ENCODE measurements at regions not wholly inside any gene's neighbourhood (a gene's known extent, or its start where the extent isn't known, plus 50 kb on each side); places are given as distances from the start of the nearest gene placed in this dataset.

DNA sequence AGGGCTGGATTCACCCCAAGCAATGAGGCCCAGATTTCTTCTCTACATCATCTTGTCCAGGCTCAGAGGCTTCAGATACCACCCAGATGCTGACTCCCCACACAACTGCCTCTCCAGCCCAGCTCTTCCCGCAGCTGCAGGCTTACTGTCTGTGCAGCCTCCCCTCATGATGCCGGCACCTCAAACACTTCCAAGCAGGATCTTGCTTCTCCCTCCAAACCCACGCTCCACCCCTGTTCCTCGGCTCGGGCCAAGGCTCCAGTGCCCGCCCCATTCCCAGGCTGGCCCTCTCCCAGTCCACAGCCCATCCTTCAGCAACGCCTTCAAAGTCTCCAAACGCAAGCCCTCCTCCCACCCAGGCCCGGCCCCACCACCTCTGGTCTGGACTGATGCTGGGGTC is 159.2 kb upstream of the LINGO1 start:
- TF ChIP-seq GATA3 (IDR thresholded peaks at IDR 0.05; ENCODE audit: low read depth, low read length) (no peak), GATA2 (IDR thresholded peaks at IDR 0.05; ENCODE audit: low read depth, low read length) (no peak)

DNA sequence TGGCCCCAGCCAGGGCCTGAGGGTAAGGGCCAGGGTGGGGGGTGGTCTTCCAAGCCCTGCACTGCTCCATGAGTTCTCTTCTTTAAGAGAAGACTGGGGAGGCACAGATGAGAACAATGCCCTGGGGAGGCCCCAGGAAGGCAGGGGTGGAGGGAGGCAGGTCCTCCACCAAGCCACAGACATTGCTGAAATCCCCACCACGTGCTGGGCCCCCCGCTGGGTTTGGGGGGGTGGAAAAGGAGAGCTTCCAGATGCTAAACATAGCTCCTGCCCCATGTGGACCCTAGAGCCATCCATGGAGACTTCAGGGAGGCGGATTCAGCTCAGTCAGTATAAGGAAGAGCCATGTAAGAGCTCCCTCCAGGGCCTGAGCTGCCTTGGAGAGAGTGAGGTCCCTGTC is 157.8 kb upstream of the LINGO1 start:
- no peak for TF ChIP-seq GATA3 (IDR thresholded peaks at IDR 0.05; ENCODE audit: low read depth, low read length)
- no peak for TF ChIP-seq GATA2 (IDR thresholded peaks at IDR 0.05; ENCODE audit: low read depth, low read length)

DNA sequence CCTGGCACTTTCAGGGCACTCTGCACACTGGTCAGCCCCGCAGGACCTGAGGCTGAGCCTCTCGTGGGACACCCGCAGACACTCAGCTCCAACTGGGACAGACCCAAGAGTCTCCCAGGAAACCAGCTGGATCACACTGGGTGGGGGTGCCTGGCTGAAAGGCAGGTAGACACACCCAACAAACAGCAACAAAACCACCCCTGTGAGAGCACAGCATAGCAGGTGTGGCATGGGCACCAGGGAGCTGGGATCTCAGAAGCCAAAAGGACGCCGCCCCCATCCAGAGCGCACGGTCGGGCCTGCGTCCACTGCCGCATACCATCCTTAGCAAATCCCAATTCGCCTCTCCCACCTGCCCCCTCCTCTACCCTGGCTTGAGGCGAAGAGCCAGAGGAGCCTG is 154.2 kb upstream of the LINGO1 start:
- no peak for TF ChIP-seq GATA2 (IDR thresholded peaks at IDR 0.05; ENCODE audit: low read depth, low read length)
- no peak for TF ChIP-seq GATA3 (IDR thresholded peaks at IDR 0.05; ENCODE audit: low read depth, low read length)

DNA sequence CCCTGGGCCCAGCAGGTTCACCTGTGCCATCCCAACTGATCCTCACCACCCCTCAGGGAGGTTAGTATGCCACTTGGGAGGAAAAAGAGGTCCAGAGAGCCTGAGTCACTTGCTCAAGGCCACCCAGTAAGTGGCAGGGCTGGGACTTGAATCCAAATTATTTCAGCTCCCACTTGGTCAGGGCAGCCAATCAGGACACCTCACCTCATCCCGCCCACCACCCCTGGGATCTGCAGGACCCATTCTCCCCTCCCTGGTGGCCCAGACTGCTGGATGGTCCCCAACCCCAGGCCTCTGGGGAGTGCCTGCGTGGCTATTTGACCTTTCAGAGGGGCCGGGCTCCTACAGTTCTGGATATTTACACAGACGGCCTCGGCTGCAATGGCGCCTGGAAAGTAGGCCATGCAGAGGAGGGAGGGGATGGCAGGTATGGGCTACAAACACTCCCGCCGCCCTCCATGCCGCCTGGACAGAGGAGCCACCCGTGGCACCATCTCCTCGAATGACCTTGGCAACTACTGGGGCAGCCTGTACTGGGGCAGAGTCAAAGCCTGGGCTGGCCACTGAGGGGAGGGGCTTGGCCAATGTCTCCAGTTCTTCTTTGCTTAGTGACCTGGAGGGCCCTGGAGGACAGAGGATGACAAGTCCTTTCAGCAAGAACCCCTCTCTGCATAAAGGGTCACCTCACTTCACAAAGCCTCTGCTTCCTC is 153.6 kb upstream of the LINGO1 start:
- TF ChIP-seq GATA2 (IDR thresholded peaks at IDR 0.05; ENCODE audit: low read depth, low read length) (no peak), GATA3 (IDR thresholded peaks at IDR 0.05; ENCODE audit: low read depth, low read length) (no peak)

DNA sequence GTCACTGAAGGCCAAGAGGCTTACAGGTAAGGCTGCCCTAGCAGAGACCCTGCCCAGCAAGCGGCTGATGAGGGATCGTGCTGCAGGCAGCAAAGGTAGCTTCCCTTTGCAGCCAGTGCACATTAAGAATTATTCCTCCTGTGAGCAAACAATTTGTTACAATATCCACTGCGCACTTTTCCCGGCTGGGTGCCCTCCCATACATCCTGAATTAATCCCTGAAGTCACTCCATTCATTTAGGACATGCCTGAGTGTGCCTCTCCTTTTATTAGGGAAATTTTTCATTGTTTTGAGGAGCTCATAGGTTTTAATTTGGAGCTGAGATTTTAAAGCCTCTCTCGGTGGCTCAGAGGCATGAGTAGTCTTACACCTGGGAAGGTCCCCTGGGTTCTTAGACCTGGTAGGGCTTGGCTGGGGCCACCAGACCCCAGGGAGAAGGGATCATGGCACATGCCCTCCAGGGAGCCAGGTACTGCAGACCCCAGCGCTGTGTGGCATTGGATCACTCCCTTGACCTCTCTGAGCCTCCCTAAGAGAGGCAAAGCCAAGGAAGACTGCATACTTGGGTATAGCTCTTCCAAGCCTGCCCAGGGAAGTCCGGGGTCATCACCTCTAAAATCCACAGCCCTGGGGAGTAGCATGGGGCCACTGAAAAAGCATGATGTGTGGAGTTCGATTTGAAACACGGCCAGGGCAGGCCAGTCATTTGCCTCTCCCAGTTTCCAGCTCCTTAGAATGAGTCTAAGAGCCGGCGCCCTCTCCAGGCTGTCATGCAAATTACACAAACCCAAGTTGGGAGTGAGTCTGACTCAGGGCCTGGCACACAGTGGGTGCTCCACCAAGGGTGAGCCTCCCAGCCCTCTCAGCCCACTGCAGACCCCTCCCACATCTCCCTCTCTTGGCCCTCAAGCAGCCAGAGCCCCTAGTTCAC is 151.9 kb upstream of the LINGO1 start:
- no peak for TF ChIP-seq GATA3 (IDR thresholded peaks at IDR 0.05; ENCODE audit: low read depth, low read length)
- no peak for TF ChIP-seq GATA2 (IDR thresholded peaks at IDR 0.05; ENCODE audit: low read depth, low read length)

DNA sequence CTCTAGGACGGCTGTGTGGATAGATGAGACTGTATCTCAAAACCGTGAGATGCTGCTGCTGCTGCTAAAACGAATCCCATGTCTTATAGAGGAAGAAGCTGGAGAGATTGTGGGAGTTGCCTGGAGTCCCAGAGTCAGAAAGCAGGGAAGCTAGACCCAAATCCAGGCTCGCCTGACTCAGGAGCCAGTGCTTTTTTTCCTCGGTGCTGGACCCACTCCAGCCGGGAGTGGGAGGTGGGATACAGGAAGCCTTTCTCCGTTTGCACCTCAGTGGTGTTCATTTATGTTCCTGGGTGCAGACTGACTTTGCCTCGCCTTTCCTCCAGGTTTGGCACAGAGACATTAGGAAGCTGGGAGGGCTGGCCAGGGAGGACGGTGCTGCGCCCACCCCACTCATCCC is 150.9 kb upstream of the LINGO1 start:
- TF ChIP-seq GATA3 (IDR thresholded peaks at IDR 0.05; ENCODE audit: low read depth, low read length) (no peak), GATA2 (IDR thresholded peaks at IDR 0.05; ENCODE audit: low read depth, low read length) (no peak)

DNA sequence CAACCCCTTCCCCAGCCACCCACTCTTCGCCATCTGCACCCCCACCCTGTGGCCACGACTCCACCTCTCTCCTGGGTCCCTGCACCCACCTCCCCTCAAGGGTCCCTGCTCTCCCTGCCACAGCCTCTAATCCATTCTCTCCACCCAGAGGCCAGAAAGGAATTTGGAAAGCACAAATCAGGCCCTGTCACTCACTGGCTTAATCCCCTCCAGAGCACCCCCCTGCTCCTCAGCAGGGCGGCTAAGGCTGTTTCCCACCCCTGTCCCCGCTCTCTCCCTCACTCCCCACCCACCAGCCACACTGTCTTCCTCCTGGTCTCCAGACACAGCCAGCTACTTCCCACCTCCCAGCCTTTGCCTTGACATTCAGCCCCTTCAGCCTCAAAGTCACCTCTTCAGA is 150.0 kb upstream of the LINGO1 start:
- TF ChIP-seq GATA3 (IDR thresholded peaks at IDR 0.05; ENCODE audit: low read depth, low read length) (no peak), GATA2 (IDR thresholded peaks at IDR 0.05; ENCODE audit: low read depth, low read length) (no peak)

DNA sequence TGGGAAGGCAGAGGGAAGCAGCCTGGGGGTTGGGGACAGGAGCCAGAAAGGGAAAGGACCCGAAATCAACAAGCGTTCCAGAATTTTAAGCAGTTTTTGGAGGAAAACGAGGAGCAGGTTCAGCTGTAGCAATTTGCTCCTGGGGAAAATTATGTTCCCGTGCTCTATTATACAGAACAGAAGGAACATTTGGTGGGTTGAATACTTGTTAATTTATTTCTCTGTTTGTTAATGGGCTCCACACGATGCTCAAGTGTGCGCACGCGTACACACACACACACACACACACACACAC is 149.2 kb upstream of the LINGO1 start:
- no peak for TF ChIP-seq GATA2 (IDR thresholded peaks at IDR 0.05; ENCODE audit: low read depth, low read length)
- no peak for TF ChIP-seq GATA3 (IDR thresholded peaks at IDR 0.05; ENCODE audit: low read depth, low read length)

DNA sequence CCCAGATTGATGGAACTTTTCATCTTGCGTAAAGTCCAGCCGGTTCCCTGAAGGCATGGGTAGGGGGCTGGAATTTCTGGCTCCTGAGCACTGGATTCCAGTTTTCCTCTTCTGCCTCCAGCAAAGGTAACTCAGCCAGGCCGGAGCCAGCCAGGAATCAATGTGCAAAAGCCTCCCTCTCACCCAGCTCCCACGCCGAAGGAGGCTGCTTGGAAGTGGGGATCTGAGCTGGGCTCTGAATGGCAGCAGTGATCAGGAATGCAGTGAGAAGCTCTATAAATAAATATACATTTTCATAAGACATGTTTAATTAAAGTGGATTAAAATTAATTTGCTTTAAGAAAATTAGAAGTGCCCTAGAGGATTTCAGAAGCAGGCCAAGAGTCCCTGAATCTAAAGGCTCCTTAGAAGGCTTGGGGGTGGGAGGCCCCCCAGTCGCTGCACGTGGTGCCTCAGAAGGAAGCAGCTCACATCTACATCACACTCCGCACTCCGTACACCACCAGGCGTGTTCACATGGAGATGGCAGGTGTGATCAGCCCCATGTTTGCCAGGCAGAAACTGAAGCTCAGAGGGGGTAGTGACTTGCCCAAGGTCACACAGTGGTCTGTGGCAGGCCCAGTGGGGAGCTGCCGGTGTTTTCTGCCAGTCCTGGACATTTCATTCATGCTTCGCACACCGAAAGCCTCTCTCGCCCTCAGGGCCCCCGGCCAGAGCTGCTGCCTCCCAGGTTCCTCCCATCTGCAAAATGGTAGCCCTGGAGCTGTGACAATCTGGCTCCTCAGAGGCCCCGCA is 148.6 kb upstream of the LINGO1 start:
- TF ChIP-seq GATA3 (IDR thresholded peaks at IDR 0.05; ENCODE audit: low read depth, low read length), result no peak
- no peak for TF ChIP-seq GATA2 (IDR thresholded peaks at IDR 0.05; ENCODE audit: low read depth, low read length)

DNA sequence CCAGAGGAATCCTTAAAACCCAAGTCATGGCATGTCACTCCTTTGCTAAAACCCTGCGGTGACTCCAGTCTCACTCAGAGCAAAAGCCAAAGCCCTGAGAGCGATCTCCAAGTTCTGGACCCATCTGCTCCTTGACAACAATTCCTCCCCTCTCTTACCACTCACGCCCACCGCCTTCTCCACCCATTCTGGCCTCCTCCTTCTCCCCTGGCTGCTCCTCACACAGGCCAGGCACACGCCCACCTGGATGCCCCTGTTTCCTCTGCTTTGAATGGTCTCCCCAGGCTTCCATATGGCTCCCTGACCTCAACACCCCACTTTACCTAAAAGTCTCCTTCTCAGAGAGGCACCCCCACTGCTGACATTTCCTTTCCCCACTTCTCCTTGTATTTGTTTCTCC is 146.1 kb upstream of the LINGO1 start:
- TF ChIP-seq GATA2 (IDR thresholded peaks at IDR 0.05; ENCODE audit: low read depth, low read length) (no peak), GATA3 (IDR thresholded peaks at IDR 0.05; ENCODE audit: low read depth, low read length) (no peak)

DNA sequence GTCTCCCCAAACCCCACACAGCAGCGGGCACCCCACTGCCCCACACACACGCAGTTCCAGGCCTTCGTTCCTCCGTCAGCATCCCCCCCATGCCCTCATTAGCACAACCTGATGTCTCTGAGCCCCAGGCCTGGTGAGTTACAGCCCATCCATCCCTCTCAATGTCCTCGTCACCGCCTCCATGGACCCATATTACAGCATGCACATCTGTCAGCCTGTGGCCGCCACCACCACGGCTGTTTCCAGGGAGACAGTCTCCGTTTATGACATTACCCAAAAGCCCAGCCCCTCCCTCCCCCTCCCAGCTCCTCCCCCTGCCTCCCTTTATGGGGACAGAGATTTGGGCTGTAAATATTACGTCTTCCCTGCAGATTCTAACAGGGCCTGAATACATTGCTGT is 143.1 kb upstream of the LINGO1 start:
- TF ChIP-seq GATA2 (IDR thresholded peaks at IDR 0.05; ENCODE audit: low read depth, low read length), result no peak
- TF ChIP-seq GATA3 (IDR thresholded peaks at IDR 0.05; ENCODE audit: low read depth, low read length), result no peak

DNA sequence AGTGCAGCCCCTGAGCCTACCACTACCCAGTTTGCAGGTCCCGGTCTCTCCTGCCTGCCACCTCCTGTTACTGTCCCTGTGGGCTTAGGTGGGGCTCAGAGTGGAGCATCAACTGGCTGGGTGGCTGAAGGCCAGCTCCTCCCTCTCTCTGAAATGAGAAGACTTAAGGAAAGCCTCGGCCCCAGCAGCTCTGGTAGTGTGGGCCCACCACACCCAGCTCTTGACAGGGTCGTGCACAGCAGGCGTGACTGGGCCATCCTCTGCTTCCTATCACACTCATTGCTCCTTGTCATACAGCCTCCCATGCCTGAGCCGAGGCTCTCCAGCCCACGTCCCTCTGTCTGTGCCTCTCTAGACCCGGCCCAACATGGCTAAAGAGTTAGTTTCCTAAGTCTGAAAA is 142.7 kb upstream of the LINGO1 start:
- TF ChIP-seq GATA2 (IDR thresholded peaks at IDR 0.05; ENCODE audit: low read depth, low read length) (no peak), GATA3 (IDR thresholded peaks at IDR 0.05; ENCODE audit: low read depth, low read length) (no peak)

DNA sequence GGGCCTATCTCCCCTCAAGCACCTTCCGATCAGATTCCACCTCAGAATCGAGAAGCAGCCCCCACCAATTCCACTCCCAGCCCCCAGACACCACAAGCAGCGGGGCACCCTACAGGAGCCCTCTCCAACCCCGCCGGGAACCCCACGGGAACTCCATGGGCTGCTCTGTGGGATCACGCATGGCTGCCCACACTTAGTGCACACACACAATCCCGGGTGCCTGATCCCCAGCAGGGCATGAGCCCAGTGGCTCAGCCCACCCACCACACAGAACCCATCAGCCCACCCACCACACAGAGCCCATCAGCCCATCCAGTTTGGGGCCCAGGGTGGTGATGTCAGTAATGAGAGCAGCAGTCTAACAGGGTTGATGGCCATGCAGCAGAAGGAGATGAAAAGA is 141.6 kb upstream of the LINGO1 start:
- TF ChIP-seq GATA2 (IDR thresholded peaks at IDR 0.05; ENCODE audit: low read depth, low read length), result no peak
- no peak for TF ChIP-seq GATA3 (IDR thresholded peaks at IDR 0.05; ENCODE audit: low read depth, low read length)

DNA sequence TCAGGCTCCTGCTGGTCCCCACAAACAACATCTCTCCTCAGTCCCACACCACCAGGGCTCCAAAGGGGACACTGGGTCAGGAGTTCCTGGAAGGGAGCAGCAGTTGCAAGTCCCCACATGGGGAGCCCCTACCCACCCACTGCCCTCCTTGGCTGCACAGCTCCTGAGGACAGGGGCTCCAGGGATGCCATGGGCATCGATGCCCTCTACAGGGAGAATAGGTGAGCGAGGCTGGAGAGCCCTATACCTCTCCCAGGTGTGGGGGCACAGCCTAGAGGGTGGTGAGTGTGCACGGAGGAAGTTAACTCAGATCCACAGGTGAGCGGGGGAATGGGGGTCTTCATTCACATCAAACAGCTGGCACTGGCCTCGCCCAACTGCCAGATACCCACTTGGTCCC is 141.2 kb upstream of the LINGO1 start:
- TF ChIP-seq GATA3 (IDR thresholded peaks at IDR 0.05; ENCODE audit: low read depth, low read length) (no peak), GATA2 (IDR thresholded peaks at IDR 0.05; ENCODE audit: low read depth, low read length) (no peak)
